HG03175 (cell line): ENCODE measurements at regions not wholly inside any gene's neighbourhood (a gene's known extent, or its start where the extent isn't known, plus 50 kb on each side); places are given as distances from the start of the nearest gene placed in this dataset.
"Not testable (repeated sequence)": the region's sequence is repeated elsewhere in the genome, so short reads cannot be mapped to it uniquely, and the experiment has no call there.

ENCODE experiments used
- ATAC-seq: cut with Tn5 transposase; IDR thresholded peaks from one replicate; pipeline ENCODE4 v1.9.1; 2021; ENCODE audit warnings: mild to moderate bottlenecking, moderate library complexity; ENCODE audit not compliant: unreplicated experiment

GRCh38 chr6:167227984-167228383 lies 63.1 kb upstream of the UNC93A start:
- ATAC-seq, result no peak

GRCh38 chr6:167229586-167229985 lies 61.5 kb upstream of the UNC93A start:
- ATAC-seq, result no peak

- no peak for ATAC-seq
Measured at GRCh38 chr6:167230288-167230687, 60.8 kb upstream of the UNC93A start.

GRCh38 chr6:167232356-167232755 lies 58.8 kb upstream of the UNC93A start:
- no peak for ATAC-seq

GRCh38 chr6:167233490-167233889 lies 57.6 kb upstream of the UNC93A start:
- ATAC-seq, result no peak

- not testable (repeated sequence) for ATAC-seq
Measured at GRCh38 chr6:167234576-167234975, 56.5 kb upstream of the UNC93A start.

- ATAC-seq, result no peak
Measured at GRCh38 chr6:167235005-167235404, 56.1 kb upstream of the UNC93A start.

- no peak for ATAC-seq
Measured at GRCh38 chr6:167235421-167236238, 55.5 kb upstream of the UNC93A start.

- ATAC-seq, result no peak
Measured at GRCh38 chr6:167236239-167236571, 54.9 kb upstream of the UNC93A start.

GRCh38 chr6:167237438-167238145 lies 53.5 kb upstream of the UNC93A start:
- no peak for ATAC-seq

GRCh38 chr6:167238146-167238693 lies 52.9 kb upstream of the UNC93A start:
- no peak for ATAC-seq

- no peak for ATAC-seq
Measured at GRCh38 chr6:167238694-167239467, 52.2 kb upstream of the UNC93A start.

GRCh38 chr6:167239470-167239869 lies 51.6 kb upstream of the UNC93A start:
- ATAC-seq, result not testable (repeated sequence)

GRCh38 chr6:167240034-167240541 lies 51.0 kb upstream of the UNC93A start:
- no peak for ATAC-seq
